SK-N-SH (cell line): ENCODE measurements at regions not wholly inside any gene's neighbourhood (a gene's known extent, or its start where the extent isn't known, plus 50 kb on each side); places are given as distances from the start of the nearest gene placed in this dataset.

ENCODE experiments used
- CTCF ChIA-PET: fragments of 300-600, 350-600 bp; formaldehyde crosslinking; extraction: SDS; loops from one replicate; lab custom pipeline; 2021; lab: Yijun Ruan, JAX
- POLR2A ChIA-PET: fragments of 350-600 bp; sonication (Branson Sonifier 250); formaldehyde crosslinking; extraction: SDS; loops from one replicate; lab custom pipeline; 2020; ENCODE audit warnings: antibody characterized with exemption, inconsistent platforms; lab: Yijun Ruan, JAX
- DNase-seq: peaks from one replicate; pipeline ENCODE4 v3.0.0; 2012
- H2AFZ ChIP-seq: fragments of 200-600 bp; sonication (generic); 2 replicates; pipeline ENCODE4 v1.8.1; 2016; ENCODE audit warnings: antibody characterized with exemption, mild to moderate bottlenecking, low read depth
- H3F3A ChIP-seq: fragments of 200-600 bp; sonication (generic); replicated peaks from 2 replicates; pipeline ENCODE3; 2016; ENCODE audit warnings: antibody characterized with exemption, mild to moderate bottlenecking; ENCODE audit not compliant: insufficient read depth
- H3K27ac ChIP-seq, 2 experiments: fragments of 200-500 bp in 1 of 2; fragments of 200-600 bp in 1 of 2; sonication (Bioruptor generic) in 1 of 2; sonication (generic), shearing (Covaris generic) in 1 of 2; 2 replicates each; pipeline versions ENCODE4 v1.5.1 to v1.6.1; 2014 to 2016; ENCODE audit warnings: low read depth in 2 of 2, inconsistent platforms in 1 of 2, low read length in 1 of 2, mild to moderate bottlenecking in 1 of 2, mixed read lengths in 1 of 2
- H3K27me3 ChIP-seq: fragments of 200-600 bp; sonication (generic), shearing (Covaris generic); 2 replicates; pipeline ENCODE4 v1.6.1; 2016; ENCODE audit warnings: mixed run types; ENCODE audit not compliant: insufficient read depth
- H3K36me3 ChIP-seq, 2 experiments: fragments of 200-500 bp in 1 of 2; fragments of 200-600 bp in 1 of 2; sonication (Bioruptor generic) in 1 of 2; sonication (generic) in 1 of 2; replicated peaks in 1 of 2; 2 replicates each; pipeline versions ENCODE3 to v1.5.1; 2014 to 2016; ENCODE audit warnings: low read length in 1 of 2, mild to moderate bottlenecking in 1 of 2; ENCODE audit not compliant: insufficient read depth in 2 of 2, control insufficient read depth in 1 of 2
- H3K4me1 ChIP-seq, 2 experiments: fragments of 200-500 bp in 1 of 2; fragments of 200-600 bp in 1 of 2; sonication (Bioruptor generic) in 1 of 2; sonication (generic), shearing (Covaris generic) in 1 of 2; 2 replicates each; pipeline versions ENCODE4 v1.5.1 to v1.6.1; 2014 to 2016; ENCODE audit warnings: low read depth in 1 of 2, low read length in 1 of 2, mixed run types in 1 of 2; ENCODE audit not compliant: insufficient read depth in 2 of 2, control insufficient read depth in 1 of 2
- H3K4me2 ChIP-seq: fragments of 200-600 bp; sonication (generic), shearing (Covaris generic); 2 replicates; pipeline ENCODE4 v1.6.1; 2017; ENCODE audit warnings: mixed run types
- H3K4me3 ChIP-seq, 2 experiments: fragments of 200-500 bp in 1 of 2; fragments of 200-600 bp in 1 of 2; sonication (Bioruptor generic) in 1 of 2; sonication (generic), shearing (Covaris generic) in 1 of 2; 2 replicates each; pipeline versions ENCODE4 v1.5.1 to v1.8.1; 2014 to 2016; ENCODE audit warnings: low read depth in 2 of 2, inconsistent platforms in 1 of 2, low read length in 1 of 2, mild to moderate bottlenecking in 1 of 2, mixed read lengths in 1 of 2, moderate library complexity in 1 of 2
- H3K79me2 ChIP-seq: fragments of 200-600 bp; sonication (generic); 2 replicates; pipeline ENCODE4 v1.8.1; 2017; ENCODE audit warnings: mild to moderate bottlenecking; ENCODE audit not compliant: insufficient read depth
- H3K9ac ChIP-seq: fragments of 200-600 bp; sonication (generic); 2 replicates; pipeline ENCODE4 v1.6.1; 2017; ENCODE audit warnings: mixed run types
- H3K9me2 ChIP-seq: fragments of 200-600 bp; sonication (generic); 2 replicates; pipeline ENCODE4 v1.6.1; 2017; ENCODE audit warnings: mixed run types
- H3K9me3 ChIP-seq: fragments of 200-600 bp; sonication (generic); 2 replicates; pipeline ENCODE4 v1.6.1; 2017; ENCODE audit warnings: mixed run types, mild to moderate bottlenecking, moderate library complexity
- H4K20me1 ChIP-seq: fragments of 200-600 bp; sonication (generic); 2 replicates; pipeline ENCODE4 v1.6.1; 2017; ENCODE audit warnings: mild to moderate bottlenecking, mixed run types; ENCODE audit not compliant: insufficient read depth
- EP300 ChIP-seq, 2 experiments: IDR thresholded peaks; 2 replicates each; pipeline versions ENCODE4 v1.4.0 to v1.6.1; 2012; ENCODE audit warnings: borderline replicate concordance in 1 of 2, low read depth in 1 of 2, low read length in 1 of 2
- FOSL2 ChIP-seq: IDR thresholded peaks from 2 replicates; pipeline ENCODE4 v1.4.0; 2012; ENCODE audit warnings: low read depth, mild to moderate bottlenecking, moderate library complexity, borderline replicate concordance
- GABPA ChIP-seq: IDR thresholded peaks from 2 replicates; pipeline ENCODE4 v1.4.0; 2012; ENCODE audit warnings: low read depth, mild to moderate bottlenecking
- GATA2 ChIP-seq: sonication (generic); formaldehyde crosslinking; IDR thresholded peaks from 2 replicates; pipeline ENCODE4 v1.5.0; 2020; ENCODE audit warnings: mild to moderate bottlenecking, missing genetic modification reagents
- MXI1 ChIP-seq: IDR thresholded peaks from 2 replicates; pipeline ENCODE4 v1.6.1; 2012; ENCODE audit warnings: mild to moderate bottlenecking, low read depth, low read length, improper control_type of control experiment
- NRF1 ChIP-seq: IDR thresholded peaks from 2 replicates; pipeline ENCODE4 v1.6.1; 2012; ENCODE audit warnings: low read depth, mild to moderate bottlenecking, low read length
- RAD21 ChIP-seq: IDR thresholded peaks from 2 replicates; pipeline ENCODE4 v1.6.1; 2012; ENCODE audit warnings: mild to moderate bottlenecking, low read length
- RFX5 ChIP-seq: IDR thresholded peaks from 2 replicates; pipeline ENCODE4 v1.6.1; 2012; ENCODE audit warnings: mild to moderate bottlenecking, improper control_type of control experiment, low read length
- SMC3 ChIP-seq: IDR thresholded peaks from 2 replicates; pipeline ENCODE4 v1.6.1; 2012; ENCODE audit warnings: low read depth, low read length, improper control_type of control experiment
- TAF1 ChIP-seq: IDR thresholded peaks from 2 replicates; pipeline ENCODE4 v1.6.1; 2012; ENCODE audit warnings: low read depth, mild to moderate bottlenecking, low read length, moderate library complexity, borderline replicate concordance
- YY1 ChIP-seq: IDR thresholded peaks from 2 replicates; pipeline ENCODE4 v1.4.0; 2012; ENCODE audit warnings: low read depth, mild to moderate bottlenecking
- WGBS: methylation state at CpG from one replicate; pipeline ENCODE4 v1.1.6; 2017; ENCODE audit warnings: low lambda C conversion rate; 5-methylcytosine and 5-hydroxymethylcytosine counted together
- TF ChIP-seq, protein P1 (sequence below): IDR thresholded peaks from 2 replicates; pipeline ENCODE4; 2012
- TF ChIP-seq, protein P2 (sequence below): IDR thresholded peaks from 2 replicates; pipeline ENCODE4 v1.4.0; 2012; ENCODE audit warnings: low read depth, borderline replicate concordance
- TF ChIP-seq, protein P3 (sequence below): fragments of 150-350 bp; IDR thresholded peaks from 2 replicates; pipeline ENCODE4 v1.6.1; 2016; ENCODE audit warnings: mild to moderate bottlenecking, low read depth, low read length

DNA sequence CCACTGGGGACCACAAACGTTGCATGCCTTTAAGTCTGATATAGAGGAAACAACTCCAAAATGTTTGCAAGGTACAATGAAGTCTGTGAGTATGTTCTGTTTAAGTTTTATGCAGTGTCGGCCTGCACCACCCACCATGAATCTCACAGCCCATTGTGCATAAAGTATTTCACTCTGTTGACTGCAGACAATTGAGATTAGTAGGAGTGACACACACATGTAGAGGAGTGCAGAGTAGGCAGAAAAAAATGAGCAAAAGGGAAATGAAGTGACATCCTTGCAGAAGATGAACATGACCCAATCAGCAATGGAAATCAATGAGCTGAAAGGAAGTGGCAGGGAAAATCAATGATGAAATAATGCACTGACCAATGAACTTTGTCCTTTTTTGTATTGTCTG, 315.6 kb upstream of the PTPRD start:
- H3K36me3 ChIP-seq, result no peaks in the 10 kb centered on the region
- DNase-seq, result no peak
- ChIA-PET CTCF (no interaction called here), POLR2A (no interaction called here)
- no peak overlapping the region for H2AFZ ChIP-seq
- H3K27me3 ChIP-seq, result no peaks in the 10 kb centered on the region
- H3K9me2 ChIP-seq, result no peaks in the 10 kb centered on the region
- H3K9ac ChIP-seq, result no peak overlapping the region
- no peaks in the 10 kb centered on the region for H4K20me1 ChIP-seq
- no peaks in the 10 kb centered on the region for H3F3A ChIP-seq
- no peak for TF ChIP-seq YY1
- H3K79me2 ChIP-seq, result no peaks in the 10 kb centered on the region
- no peak overlapping the region for H3K4me2 ChIP-seq
- H3K4me3 ChIP-seq, result no peak overlapping the region
- no peaks in the 10 kb centered on the region for H3K9me3 ChIP-seq
- 14% methylated on average over 2 of the region's 2 CpGs for WGBS
- H3K27ac ChIP-seq, result no peak overlapping the region
- no peaks in the 10 kb centered on the region for H3K4me1 ChIP-seq

DNA sequence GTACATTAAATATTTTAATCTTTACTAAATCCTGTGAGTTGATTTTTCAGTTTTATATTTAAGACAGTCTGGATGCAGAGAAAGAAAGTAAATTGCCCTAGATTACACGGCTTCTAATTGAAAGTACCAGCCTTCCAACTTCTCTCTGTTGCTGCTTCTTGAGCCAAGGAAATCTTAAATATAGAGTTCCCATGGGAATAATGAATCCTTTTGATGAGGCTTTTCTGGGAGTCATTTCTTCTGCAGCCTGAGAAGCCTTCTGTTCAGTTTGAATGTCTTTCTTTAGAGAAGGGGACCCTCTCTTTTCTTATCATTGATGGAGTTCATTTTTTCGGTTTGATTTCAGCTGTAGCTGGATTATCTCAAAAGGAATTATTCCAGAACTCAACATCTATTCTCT, 317.3 kb upstream of the PTPRD start:
- H3K4me3 ChIP-seq, result no peak overlapping the region
- H3K4me1 ChIP-seq, result no peaks in the 10 kb centered on the region
- no peak overlapping the region for H3K27ac ChIP-seq
- no peak overlapping the region for H3K9ac ChIP-seq
- H4K20me1 ChIP-seq, result no peaks in the 10 kb centered on the region
- no peaks in the 10 kb centered on the region for H3K79me2 ChIP-seq
- DNase-seq, result no peak
- H2AFZ ChIP-seq, result no peak overlapping the region
- CTCF ChIA-PET, result no interaction called here
- POLR2A ChIA-PET, result no interaction called here
- no peaks in the 10 kb centered on the region for H3K9me2 ChIP-seq
- no peak overlapping the region for H3K4me2 ChIP-seq
- H3F3A ChIP-seq, result no peaks in the 10 kb centered on the region
- H3K27me3 ChIP-seq, result no peaks in the 10 kb centered on the region
- WGBS, result 10% methylated on average over 2 of the region's 2 CpGs
- no peaks in the 10 kb centered on the region for H3K36me3 ChIP-seq
- TF ChIP-seq GATA2 (CRISPR knock-in tag), result no peak
- no peak for TF ChIP-seq FOSL2
- TF ChIP-seq, protein P1, sequence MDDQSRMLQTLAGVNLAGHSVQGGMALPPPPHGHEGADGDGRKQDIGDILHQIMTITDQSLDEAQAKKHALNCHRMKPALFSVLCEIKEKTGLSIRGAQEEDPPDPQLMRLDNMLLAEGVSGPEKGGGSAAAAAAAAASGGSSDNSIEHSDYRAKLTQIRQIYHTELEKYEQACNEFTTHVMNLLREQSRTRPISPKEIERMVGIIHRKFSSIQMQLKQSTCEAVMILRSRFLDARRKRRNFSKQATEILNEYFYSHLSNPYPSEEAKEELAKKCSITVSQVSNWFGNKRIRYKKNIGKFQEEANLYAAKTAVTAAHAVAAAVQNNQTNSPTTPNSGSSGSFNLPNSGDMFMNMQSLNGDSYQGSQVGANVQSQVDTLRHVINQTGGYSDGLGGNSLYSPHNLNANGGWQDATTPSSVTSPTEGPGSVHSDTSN, result no peak
- TF ChIP-seq, protein P2, sequence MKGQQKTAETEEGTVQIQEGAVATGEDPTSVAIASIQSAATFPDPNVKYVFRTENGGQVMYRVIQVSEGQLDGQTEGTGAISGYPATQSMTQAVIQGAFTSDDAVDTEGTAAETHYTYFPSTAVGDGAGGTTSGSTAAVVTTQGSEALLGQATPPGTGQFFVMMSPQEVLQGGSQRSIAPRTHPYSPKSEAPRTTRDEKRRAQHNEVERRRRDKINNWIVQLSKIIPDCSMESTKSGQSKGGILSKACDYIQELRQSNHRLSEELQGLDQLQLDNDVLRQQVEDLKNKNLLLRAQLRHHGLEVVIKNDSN, result no peak
- H3K9me3 ChIP-seq, result no peaks in the 10 kb centered on the region

DNA sequence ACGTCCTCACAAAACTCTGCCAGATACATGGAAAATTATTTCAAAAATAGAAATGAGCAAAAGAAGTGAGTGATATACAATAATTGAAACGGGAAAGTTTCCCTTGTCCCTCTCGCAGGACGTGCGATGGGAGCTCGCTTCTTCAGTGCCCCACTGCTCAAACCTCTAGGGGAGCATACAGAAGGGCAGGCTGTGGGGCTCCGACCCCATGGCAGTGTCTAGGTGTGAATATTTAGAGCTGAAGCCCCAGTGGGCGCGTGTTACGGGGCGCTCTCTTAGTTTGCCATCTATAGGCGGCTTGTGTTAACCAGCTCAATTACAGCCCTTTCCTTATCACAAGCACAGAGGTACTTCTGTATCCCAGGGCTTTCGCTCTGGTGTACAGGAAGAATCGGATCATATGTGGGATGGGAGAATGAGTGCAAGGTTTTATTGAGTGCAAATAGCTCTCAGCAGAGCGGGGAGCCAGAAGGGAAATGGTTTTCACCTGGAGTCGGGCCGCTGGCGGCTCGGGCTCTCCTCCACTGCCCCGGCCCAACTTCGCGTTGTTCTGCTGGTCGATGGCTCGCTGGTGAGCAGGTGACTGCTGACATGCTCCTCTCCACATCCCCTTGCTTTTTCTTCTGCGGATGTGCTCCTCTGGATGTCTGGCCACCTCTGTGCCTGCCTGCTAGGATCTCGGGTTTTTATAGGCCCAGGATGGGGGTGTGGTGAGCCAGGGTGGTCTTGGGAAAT, 334.0 kb upstream of the PTPRD start:
- Histone ChIP-seq H3K4me3 (no peak overlapping the region), H3K79me2 (no peaks in the 10 kb centered on the region), H4K20me1 (no peaks in the 10 kb centered on the region), H3K4me1 (no peaks in the 10 kb centered on the region), H3K9me2 (no peaks in the 10 kb centered on the region; the same call in 1 of the 2 replicates), H3K9me3 (no peaks in the 10 kb centered on the region), H3K36me3 (no peaks in the 10 kb centered on the region), H3K9ac (no peak overlapping the region), H3F3A (no peaks in the 10 kb centered on the region), H3K27ac (no peak overlapping the region), H2AFZ (no peak overlapping the region), H3K4me2 (no peak overlapping the region), H3K27me3 (no peaks in the 10 kb centered on the region)
- no peak for TF ChIP-seq RFX5
- TF ChIP-seq, protein P2, result no peak
- no peak for TF ChIP-seq MXI1
- TF ChIP-seq, protein P3, sequence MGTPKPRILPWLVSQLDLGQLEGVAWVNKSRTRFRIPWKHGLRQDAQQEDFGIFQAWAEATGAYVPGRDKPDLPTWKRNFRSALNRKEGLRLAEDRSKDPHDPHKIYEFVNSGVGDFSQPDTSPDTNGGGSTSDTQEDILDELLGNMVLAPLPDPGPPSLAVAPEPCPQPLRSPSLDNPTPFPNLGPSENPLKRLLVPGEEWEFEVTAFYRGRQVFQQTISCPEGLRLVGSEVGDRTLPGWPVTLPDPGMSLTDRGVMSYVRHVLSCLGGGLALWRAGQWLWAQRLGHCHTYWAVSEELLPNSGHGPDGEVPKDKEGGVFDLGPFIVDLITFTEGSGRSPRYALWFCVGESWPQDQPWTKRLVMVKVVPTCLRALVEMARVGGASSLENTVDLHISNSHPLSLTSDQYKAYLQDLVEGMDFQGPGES, result no peak
- no peak for TF ChIP-seq GABPA
- TF ChIP-seq TAF1, result no peak
- no peak for TF ChIP-seq SMC3
- no peak for TF ChIP-seq NRF1
- no peak for TF ChIP-seq EP300 (IDR thresholded peaks at IDR 0.05; ENCODE audit: borderline replicate concordance in 1 of 2, low read depth in 1 of 2, low read length in 1 of 2)
- TF ChIP-seq RAD21, result no peak
- TF ChIP-seq YY1, result no peak
- POLR2A ChIA-PET, result no interaction called here
- no peak for DNase-seq
- whole genome bisulfite sequencing, result 51% methylated on average over 25 of the region's 26 CpGs
- CTCF ChIA-PET, result no interaction called here
